GM18867 (cell line): ENCODE measurements at regions not wholly inside any gene's neighbourhood (a gene's known extent, or its start where the extent isn't known, plus 50 kb on each side); places are given as distances from the start of the nearest gene placed in this dataset.

ENCODE experiments used
- ATAC-seq: cut with Tn5 transposase; IDR thresholded peaks from one replicate; pipeline ENCODE4 v1.9.1; 2021; ENCODE audit warnings: mild to moderate bottlenecking, moderate library complexity; ENCODE audit not compliant: unreplicated experiment

GRCh38 chr5:133882389-133882695 lies 86.1 kb downstream of the C5orf15 start:
- ATAC-seq = no peak

GRCh38 chr5:133881576-133882388 lies 86.6 kb downstream of the C5orf15 start:
- ATAC-seq = no peak

- ATAC-seq = no peak
Measured at GRCh38 chr5:133878236-133878555, 90.2 kb downstream of the C5orf15 start.

DNA sequence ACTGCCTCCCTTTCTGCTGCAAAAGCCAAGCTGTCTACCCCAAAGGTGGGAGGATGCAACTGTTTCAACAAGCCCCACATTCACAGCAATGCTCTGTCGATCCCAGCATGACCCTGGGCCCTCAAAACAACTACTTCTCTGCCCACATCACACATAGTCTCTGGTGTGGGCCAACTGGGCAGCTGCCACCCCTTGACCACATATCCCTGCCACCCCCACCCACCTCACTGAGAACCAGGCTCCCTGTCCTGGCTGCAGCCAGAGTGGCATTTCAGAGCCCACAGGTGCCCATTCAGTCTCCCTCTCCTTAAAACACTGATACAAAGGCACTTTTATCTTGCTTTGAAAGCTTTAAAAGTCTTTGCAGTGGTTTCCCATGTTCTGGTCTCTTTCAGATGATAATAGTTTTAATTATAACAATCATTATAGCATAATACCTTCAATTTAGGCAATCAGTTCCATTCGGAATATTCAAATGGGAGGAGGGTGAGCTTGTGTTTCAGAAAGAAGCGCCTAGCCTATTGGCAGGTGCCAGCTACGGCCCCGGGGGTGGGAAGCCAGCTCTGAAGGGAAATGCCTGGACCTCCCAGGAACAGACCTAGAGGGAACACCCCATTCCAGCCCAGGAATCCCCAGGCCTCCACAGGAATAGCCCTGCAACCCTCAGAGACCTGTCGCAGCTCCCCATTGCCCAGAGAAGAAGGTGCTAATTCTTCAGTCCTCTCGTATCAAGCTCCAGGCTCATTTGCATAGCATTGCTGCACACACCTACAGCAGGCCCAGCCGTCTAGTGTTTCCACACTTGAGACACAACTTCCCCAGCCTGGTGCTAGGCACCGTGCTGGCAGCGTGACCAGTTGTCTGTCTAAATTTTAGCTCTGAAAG lies 90.8 kb downstream of the C5orf15 start:
- peak; percentile 51 for ATAC-seq

DNA sequence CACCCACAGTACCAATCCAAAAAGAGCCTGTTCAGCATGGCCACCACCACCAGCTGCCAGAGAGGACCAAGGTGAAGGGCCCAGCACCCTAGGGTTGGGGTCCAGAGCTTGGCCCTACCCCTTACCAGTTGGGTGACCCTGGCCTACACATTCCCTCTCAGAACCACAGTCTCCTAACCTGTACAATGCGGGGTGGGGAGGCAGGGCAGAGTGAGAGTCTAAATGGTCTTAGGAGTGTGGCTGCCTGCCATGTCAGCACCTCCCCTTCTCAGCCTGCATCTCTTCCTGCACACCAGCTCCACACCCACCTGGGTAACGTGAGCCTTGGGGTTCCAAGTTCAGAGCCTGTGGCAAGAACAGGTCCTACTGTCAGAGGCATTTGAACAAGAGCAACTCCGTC lies 92.2 kb downstream of the C5orf15 start:
- no peak for ATAC-seq

DNA sequence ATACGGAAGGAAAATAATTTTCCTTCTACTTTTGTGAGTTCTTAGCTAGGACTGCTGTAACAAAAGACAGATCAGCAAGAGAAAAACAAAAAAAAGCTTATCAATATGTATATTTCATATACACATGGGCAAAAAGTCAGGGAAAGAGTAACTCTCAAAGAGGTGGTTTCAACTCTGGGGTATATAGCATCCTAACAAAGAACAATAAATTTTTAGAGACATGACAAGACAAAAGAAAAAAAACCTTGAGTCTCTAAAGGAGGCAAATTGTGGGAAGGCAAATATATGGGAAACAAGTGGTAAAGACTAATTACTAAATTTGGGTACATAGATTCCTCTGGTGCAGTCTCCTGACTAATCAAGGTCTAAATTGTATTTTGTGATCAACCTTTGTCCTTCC lies 93.2 kb downstream of the C5orf15 start:
- no peak for ATAC-seq

DNA sequence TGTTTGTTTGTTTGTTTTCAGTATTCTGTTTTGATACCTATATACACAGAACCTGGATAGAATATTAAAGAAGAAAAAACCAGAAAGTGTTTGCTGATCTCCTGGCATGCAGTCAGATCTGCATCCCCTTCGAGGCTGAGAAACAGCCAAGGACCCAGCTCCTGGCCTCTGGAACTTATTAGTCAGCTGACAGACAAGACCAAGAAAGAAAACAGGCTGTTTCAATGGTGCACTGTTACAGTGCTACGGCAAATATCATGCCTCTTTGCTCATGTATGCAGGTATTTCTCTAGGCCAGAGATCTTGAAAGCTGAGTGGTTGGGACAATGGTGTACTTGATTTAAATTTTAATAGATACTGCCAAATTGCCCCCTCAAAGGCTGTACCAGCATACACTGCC lies 95.0 kb downstream of the C5orf15 start:
- no peak for ATAC-seq

DNA sequence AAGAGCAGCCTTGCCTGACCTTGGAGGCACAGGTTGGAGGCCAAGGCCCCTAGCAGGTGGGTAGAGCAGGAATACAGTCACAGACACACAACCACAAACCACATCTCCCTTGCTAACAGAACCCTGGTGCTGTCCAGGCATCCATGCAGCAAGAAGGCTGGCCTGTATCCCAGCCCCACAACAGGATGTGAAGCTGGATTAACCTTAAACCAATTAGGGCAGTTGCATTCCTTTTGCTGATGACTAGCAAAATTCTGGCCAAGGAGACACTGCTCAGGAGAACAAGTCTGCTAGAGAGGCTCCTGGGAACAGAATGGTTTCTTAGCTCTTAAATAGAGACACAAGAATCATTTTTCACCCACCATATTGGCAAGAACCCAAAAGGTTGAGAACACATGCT lies 97.8 kb downstream of the C5orf15 start:
- ATAC-seq = no peak

DNA sequence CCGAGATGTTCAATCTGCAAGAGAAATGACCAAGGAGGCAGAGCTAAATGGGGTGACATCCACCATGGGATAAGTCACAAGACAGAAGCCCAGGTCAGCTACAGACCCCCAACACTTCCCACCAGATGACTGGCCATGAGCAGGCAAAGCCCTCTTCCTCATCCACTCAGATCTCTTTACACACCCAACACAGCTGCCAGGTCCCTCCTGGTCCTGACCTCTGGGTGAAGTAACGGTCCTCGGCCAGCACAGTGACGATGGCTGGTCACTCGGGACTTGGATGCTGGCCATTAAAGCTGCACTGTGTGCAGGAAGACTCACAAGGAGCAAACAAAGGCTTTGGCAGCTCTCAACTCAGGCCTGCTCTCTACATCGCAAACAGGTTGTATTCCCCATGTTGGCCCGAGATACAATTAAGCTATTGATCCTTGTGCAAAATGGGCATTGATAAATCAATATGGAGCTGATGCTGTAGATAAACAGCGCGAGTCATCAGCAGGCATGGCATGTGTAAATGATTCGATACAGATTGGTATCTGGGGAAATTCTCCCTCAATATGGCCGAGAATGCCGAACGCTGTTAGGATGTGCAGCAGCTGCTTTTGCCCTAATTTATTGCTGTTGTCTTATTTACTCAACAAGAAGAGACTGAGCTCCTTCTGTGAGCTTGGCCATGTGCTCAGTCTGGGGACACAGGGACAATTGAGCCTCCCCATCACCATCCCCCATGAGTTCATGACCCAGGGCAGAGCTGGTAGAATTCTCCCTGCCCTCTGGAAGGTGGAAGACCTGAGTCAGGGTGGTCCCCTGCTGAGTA lies 98.7 kb downstream of the C5orf15 start:
- no peak for ATAC-seq

DNA sequence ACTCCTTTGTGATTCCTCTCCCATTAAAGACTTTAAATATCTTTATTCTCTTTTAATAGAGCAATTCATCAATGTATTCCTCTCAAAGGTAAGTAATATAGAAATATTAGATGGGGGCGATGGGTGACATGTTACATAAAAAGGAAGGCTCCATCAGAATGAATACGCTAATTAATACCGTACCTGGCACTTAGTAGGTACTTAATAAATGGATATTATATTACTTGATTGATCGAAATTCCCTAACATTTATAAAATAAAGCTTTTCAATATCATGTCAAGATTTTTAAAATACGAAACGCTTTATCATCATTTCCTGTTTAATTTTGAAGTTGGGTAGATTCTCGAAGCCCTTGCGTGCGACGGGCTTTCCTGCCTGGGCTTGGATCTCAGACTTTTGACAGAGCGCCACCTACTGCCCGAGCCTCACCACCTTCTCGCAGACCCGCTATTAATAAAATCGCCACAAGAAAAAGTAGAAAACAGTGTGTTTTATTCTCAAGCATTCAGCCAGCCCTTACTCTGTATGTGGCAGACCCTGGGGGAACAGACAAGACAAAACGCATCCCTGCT lies 99.4 kb downstream of the C5orf15 start:
- ATAC-seq = peak; percentile 48

- ATAC-seq = no peak
Measured at GRCh38 chr5:133867851-133868545, 100.4 kb downstream of the C5orf15 start.

GRCh38 chr5:133867341-133867740 lies 101.1 kb downstream of the C5orf15 start:
- no peak for ATAC-seq

DNA sequence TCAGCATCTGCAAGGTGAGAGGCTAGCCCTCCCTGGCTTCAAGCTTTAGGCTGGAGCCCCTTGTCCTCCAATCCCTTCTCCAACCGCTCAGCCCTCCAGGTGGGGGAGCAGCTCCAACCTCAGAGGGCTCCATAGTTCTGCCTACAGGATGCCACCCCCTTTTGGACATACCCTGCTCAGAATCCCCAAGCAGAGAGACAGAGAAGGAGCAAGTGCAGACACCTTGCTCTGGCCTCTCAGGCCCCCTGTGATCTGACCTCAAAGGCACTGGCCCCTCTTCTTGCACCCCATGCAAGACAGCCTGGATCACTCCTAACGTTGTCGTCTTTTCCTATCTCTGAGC lies 101.6 kb downstream of the C5orf15 start:
- no peak for ATAC-seq

DNA sequence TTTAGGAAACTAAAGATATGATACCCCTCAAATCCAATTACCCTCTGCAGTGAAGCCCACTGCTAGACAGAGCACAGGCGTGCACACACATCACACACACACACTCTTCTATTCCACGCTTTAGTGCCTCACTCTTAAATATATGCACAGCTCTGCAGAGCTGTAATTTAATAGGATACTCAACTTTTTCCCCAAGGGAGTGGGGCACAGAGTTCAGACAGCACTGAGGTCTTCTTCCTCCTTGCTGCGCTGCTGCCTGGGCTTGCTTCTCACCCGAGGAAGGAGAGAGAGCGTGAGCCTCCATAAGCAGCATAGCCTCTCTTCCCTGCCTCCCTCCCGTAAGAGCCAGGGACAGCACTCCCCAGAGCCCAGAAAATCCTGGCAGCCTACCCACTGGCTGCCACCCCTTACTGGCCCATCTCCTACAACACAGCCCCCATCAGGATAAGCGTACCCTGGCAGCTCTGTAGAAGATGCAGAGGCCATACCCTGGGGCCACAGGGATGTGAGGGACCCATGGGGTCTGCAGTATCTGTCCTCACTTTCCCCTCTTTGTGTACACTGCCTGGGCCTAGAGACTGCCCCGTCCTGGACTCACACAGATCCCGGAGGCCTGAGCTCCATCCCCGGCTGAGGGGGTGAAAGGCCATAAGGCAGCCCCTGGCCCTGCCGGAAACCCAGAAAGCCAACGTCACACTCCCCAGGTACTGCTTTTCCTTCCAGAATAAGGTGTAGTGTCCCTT lies 102.1 kb downstream of the C5orf15 start:
- no peak for ATAC-seq

DNA sequence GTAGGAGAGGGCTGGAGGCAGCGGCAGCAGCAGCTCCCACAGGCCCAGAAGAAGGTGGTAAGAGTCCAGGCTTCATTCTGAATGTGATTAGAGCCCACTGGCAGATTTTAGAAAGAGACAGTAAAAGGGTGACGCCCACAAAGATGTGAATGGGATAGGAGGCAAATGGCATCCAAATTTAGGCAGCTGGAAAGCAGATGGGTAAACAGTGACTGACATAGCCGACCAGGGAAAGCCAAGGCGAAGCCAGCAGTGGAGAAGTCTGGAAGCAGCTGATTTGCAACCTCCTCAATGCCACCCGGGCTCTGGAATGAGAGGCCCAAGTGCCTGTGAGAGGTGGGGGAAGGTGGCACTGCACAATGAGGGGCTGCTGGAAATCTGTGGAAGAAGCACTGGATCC lies 103.3 kb downstream of the C5orf15 start:
- ATAC-seq = no peak

- no peak for ATAC-seq
Measured at GRCh38 chr5:133864711-133865110, 103.7 kb downstream of the C5orf15 start.

GRCh38 chr5:133863857-133864585 lies 104.4 kb downstream of the C5orf15 start:
- ATAC-seq = no peak

DNA sequence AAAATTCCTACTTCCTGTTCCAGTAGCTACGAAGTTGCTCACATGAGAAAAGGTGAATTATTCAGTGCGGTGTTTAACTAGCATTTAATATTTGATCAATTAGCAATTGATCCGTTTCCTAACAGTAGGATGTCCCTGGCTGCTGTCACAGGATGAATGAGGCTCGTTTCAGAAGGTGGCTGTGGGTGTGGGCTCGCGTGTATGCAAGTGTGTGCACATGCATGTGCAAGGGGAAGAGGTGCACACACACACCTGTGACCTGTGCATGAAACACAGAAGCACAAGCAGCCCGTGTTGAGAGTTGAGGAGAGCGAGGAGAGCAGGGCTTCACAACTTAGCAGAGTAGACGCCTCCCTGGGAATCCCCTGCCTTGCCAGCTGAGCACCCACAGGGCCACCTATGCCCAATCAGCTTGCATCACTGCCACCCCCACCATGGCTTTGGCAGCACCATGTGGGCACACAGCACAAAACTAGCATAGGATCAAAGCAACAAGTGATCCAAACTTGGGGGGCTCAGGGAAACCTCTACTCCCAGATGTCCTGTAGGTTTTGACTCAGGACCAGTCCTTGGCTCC lies 107.2 kb downstream of the C5orf15 start:
- no peak for ATAC-seq

- no peak for ATAC-seq
Measured at GRCh38 chr5:133859073-133859472, 109.4 kb downstream of the C5orf15 start.
